CD4-positive, alpha-beta T cell (primary cell): ENCODE measurements at regions not wholly inside any gene's neighbourhood (a gene's known extent, or its start where the extent isn't known, plus 50 kb on each side); places are given as distances from the start of the nearest gene placed in this dataset.

ENCODE experiments used
- ATAC-seq: fragments of 200-7000 bp; cut with Tn5 transposase; one replicate; pipeline ENCODE4 v1.10.0; 2022; ENCODE audit warnings: mild to moderate bottlenecking; ENCODE audit not compliant: poor library complexity
- CTCF ChIA-PET: fragments of 350-600 bp; sonication (Branson Sonifier 250); formaldehyde crosslinking; loops from one replicate; lab custom pipeline; 2021; ENCODE audit warnings: antibody characterized with exemption, inconsistent platforms; lab: Charles Lee
- POLR2A ChIA-PET: fragments of 350-600 bp; sonication (Branson Sonifier 250); formaldehyde crosslinking; loops from one replicate; lab custom pipeline; 2021; ENCODE audit warnings: antibody characterized with exemption, inconsistent platforms; lab: Charles Lee
- DNase-seq, 14 experiments: peaks; one replicate each; pipeline ENCODE4 v3.0.0-alpha.2; 2013 to 2020; ENCODE audit warnings: mixed read lengths in 2 of 14
- H3K27ac ChIP-seq, 2 donors: one replicate each; pipeline versions ENCODE4 v1.5.1 to v1.7.0; 2013; ENCODE audit warnings: low read length in 2 of 2, low read depth in 1 of 2, mild to moderate bottlenecking in 1 of 2
- H3K27me3 ChIP-seq, 2 experiments: 1 replicate in 1 of 2; 2 replicates in 1 of 2; pipeline versions ENCODE4 v1.6.1 to v1.7.0; 2013; ENCODE audit warnings: low read length in 2 of 2, control low read depth in 1 of 2, mild to moderate bottlenecking in 1 of 2, moderate library complexity in 1 of 2; ENCODE audit not compliant: insufficient read depth in 2 of 2, control insufficient read depth in 1 of 2
- H3K36me3 ChIP-seq: one replicate; pipeline ENCODE4 v1.6.1; 2013; ENCODE audit warnings: low read length, control low read depth; ENCODE audit not compliant: insufficient read depth
- H3K4me1 ChIP-seq: one replicate; pipeline ENCODE4 v1.6.1; 2013; ENCODE audit warnings: low read length, control low read depth; ENCODE audit not compliant: insufficient read depth
- H3K4me3 ChIP-seq: one replicate; pipeline ENCODE4 v1.5.1; 2013; ENCODE audit warnings: mild to moderate bottlenecking, low read length, moderate library complexity
- H3K9me3 ChIP-seq, 2 experiments: 1 replicate in 1 of 2; 2 replicates in 1 of 2; pipeline versions ENCODE4 v1.6.1 to v1.7.0; 2013; ENCODE audit warnings: low read length in 2 of 2, mild to moderate bottlenecking in 2 of 2, control low read depth in 1 of 2, moderate library complexity in 1 of 2; ENCODE audit not compliant: control insufficient read depth in 1 of 2, insufficient read depth in 1 of 2
- H3K27ac Mint-ChIP-seq: one replicate; pipeline ENCODE4 v1.8.0; 2020; ENCODE audit warnings: mixed read lengths
- H3K27me3 Mint-ChIP-seq: one replicate; pipeline ENCODE4 v1.8.0; 2021; ENCODE audit warnings: mixed read lengths
- H3K36me3 Mint-ChIP-seq: one replicate; pipeline ENCODE4 v1.8.0; 2021; ENCODE audit warnings: low read depth, mixed read lengths
- H3K4me1 Mint-ChIP-seq: one replicate; pipeline ENCODE4 v1.8.0; 2021; ENCODE audit warnings: low read depth, mixed read lengths
- H3K4me3 Mint-ChIP-seq: one replicate; pipeline ENCODE4 v1.8.0; 2020; ENCODE audit warnings: mild to moderate bottlenecking, mixed read lengths
- H3K9me3 Mint-ChIP-seq: one replicate; pipeline ENCODE4 v1.8.0; 2020; ENCODE audit warnings: mixed read lengths
- CTCF ChIP-seq: fragments of 200-600 bp; IDR thresholded peaks from one replicate; pipeline ENCODE4 v1.8.0; 2022; ENCODE audit warnings: antibody characterized with exemption, mild to moderate bottlenecking
- intact Hi-C, 2 experiments: fragments of 100-400 bp; cut with DNase I in 1 of 2; cut with micrococcal nuclease in 1 of 2; formaldehyde crosslinking; loops; one replicate each; pipeline versions ENCODE4 v1.15.1 to v1.9.0; 2023 to 2025; cut with DNase I, micrococcal nuclease

GRCh38 chr6:74755196-74755595, 450.7 kb downstream of the COL12A1 start:
- Mint-ChIP-seq H3K4me3 (no peak overlapping the region), H3K9me3 (no peaks in the 10 kb centered on the region), H3K36me3 (no peaks in the 10 kb centered on the region), H3K27me3 (no peaks in the 10 kb centered on the region), H3K27ac (no peak overlapping the region), H3K4me1 (no peaks in the 10 kb centered on the region)
- Histone ChIP-seq H3K27me3 (no peaks in the 10 kb centered on the region), H3K27ac (no peak overlapping the region), H3K4me1 (no peaks in the 10 kb centered on the region), H3K9me3 (peaks cover 0 to 7% of the 10 kb centered on the region in 2 experiments), H3K4me3 (no peak overlapping the region), H3K36me3 (no peaks in the 10 kb centered on the region)
- ATAC-seq (no peak), DNase-seq (no peak)
- no peak for TF ChIP-seq CTCF
- intact Hi-C loops: no loop called here
- POLR2A ChIA-PET: no interaction called here
- CTCF ChIA-PET: no interaction called here

DNA sequence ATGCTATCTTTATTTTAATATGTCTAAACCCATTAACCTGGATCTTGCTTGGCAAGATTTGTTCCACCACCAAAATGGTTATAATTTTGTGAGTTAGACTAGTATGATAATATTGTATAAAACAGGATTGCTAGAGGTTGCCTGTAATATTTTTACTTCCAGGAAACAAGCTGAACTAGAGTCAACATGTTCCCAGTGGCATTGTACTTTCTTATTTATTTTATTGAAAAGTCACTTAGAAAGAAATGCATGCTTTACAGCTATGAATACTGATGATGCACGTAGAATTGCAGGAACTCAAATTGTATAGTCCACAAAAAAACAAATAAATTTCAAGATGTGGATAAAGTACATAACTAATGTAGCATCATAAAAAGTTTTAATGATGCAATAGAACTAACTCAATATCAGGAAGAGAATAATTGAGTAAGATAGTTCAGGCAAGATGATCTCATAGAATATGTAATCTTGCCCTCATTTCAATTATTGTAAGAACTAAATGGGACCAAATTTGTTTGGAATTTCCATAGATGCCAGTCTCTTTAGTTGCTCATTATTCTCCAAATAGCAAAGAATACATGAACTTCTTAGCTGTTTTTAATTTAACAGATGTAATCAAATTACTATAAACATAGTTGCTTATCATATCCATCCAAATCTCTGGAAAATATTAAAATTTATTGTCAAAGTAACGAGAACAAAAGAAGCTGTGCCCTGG, 451.8 kb downstream of the COL12A1 start:
- POLR2A ChIA-PET: no interaction called here

DNA sequence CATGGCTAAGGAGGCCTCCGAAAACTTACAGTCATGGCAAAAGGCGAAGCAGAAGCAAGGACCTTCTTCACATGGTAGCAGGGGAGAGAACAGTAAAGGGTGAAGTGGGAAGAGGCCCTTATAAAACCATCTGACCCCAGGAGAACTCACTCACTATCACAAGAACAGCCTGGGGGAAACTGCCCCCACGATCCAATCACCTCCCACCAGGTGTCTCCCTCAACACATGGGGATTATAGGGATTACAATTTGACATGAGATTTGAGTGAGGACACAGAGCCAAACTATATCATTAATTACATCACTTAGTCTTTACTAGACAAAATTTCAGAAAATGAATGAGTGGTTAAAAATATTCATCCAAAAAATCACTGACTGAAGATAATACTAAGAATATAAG, 453.6 kb downstream of the COL12A1 start:
- H3K9me3 ChIP-seq: peaks cover 0 to 7% of the 10 kb centered on the region in 2 experiments
- ATAC-seq (no peak), DNase-seq (no peak)
- no peak for TF ChIP-seq CTCF
- no peaks in the 10 kb centered on the region for H3K27me3 ChIP-seq
- Mint-ChIP-seq H3K4me3 (no peak overlapping the region), H3K9me3 (no peaks in the 10 kb centered on the region), H3K4me1 (no peaks in the 10 kb centered on the region), H3K27ac (no peak overlapping the region), H3K36me3 (no peaks in the 10 kb centered on the region), H3K27me3 (no peaks in the 10 kb centered on the region)
- no peak overlapping the region for H3K27ac ChIP-seq
- H3K36me3 ChIP-seq: no peaks in the 10 kb centered on the region
- intact Hi-C loops: no loop called here
- H3K4me1 ChIP-seq: no peaks in the 10 kb centered on the region
- no peak overlapping the region for H3K4me3 ChIP-seq
- POLR2A ChIA-PET: no interaction called here
- CTCF ChIA-PET: no interaction called here

More for the DNA sequence above, 451.8 kb downstream of the COL12A1 start:
- Mint-ChIP-seq H3K9me3 (no peaks in the 10 kb centered on the region), H3K4me1 (no peaks in the 10 kb centered on the region), H3K27me3 (no peaks in the 10 kb centered on the region), H3K4me3 (no peak overlapping the region), H3K27ac (no peak overlapping the region), H3K36me3 (no peaks in the 10 kb centered on the region)
- Histone ChIP-seq H3K9me3 (peaks cover 0 to 7% of the 10 kb centered on the region in 2 experiments), H3K27ac (no peak overlapping the region), H3K4me1 (no peaks in the 10 kb centered on the region), H3K4me3 (no peak overlapping the region), H3K27me3 (no peaks in the 10 kb centered on the region), H3K36me3 (no peaks in the 10 kb centered on the region)
- intact Hi-C loops: no loop called here
- ATAC-seq: no peak
- DNase-seq: no peak
- CTCF ChIA-PET: no interaction called here
- no peak for TF ChIP-seq CTCF
